BE2C (cell line): ENCODE measurements at regions not wholly inside any gene's neighbourhood (a gene's known extent, or its start where the extent isn't known, plus 50 kb on each side); places are given as distances from the start of the nearest gene placed in this dataset.
"Not testable (repeated sequence)": the region's sequence is repeated elsewhere in the genome, so short reads cannot be mapped to it uniquely, and the experiment has no call there.

ENCODE experiments used
- DNase-seq: peaks from one replicate; pipeline ENCODE4 v3.0.0-alpha.2; 2020
- H3K27me3 ChIP-seq: fragments of 250-450 bp; sonication (Bioruptor Pico); 2 replicates; pipeline ENCODE4 v1.5.1; 2020; ENCODE audit warnings: mild to moderate bottlenecking
- H3K36me3 ChIP-seq: fragments of 250-450 bp; sonication (Bioruptor Pico); 2 replicates; pipeline ENCODE4 v1.5.1; 2020; ENCODE audit warnings: mild to moderate bottlenecking
- H3K4me1 ChIP-seq: fragments of 250-450 bp; sonication (Bioruptor Pico); 2 replicates; pipeline ENCODE4 v1.5.1; 2020
- H3K4me3 ChIP-seq: 2 replicates; pipeline ENCODE4 v1.5.1; 2011; ENCODE audit warnings: low read depth, low read length
- H3K9me3 ChIP-seq: fragments of 250-450 bp; sonication (Bioruptor Pico); 2 replicates; pipeline ENCODE4 v1.5.1; 2020
- CTCF ChIP-seq: IDR thresholded peaks from 2 replicates; pipeline ENCODE4 v1.5.1; 2012; ENCODE audit warnings: mild to moderate bottlenecking, low read depth, low read length

- Histone ChIP-seq H3K4me3 (peak overlapping the region; percentile 13; the same call in 1 of the 2 replicates), H3K9me3 (no peaks in the 10 kb centered on the region), H3K27me3 (peaks cover 14% of the 10 kb centered on the region), H3K4me1 (no peaks in the 10 kb centered on the region), H3K36me3 (no peaks in the 10 kb centered on the region)
- peak; percentile 78 for DNase-seq
- peak; percentile 98 for TF ChIP-seq CTCF
These were observed 133.4 kb downstream of the SLC1A3 start for GRCh38 chr5:36739751-36740221.

GRCh38 chr5:36740259-36740898, 134.0 kb downstream of the SLC1A3 start:
- H3K36me3 ChIP-seq: no peaks in the 10 kb centered on the region
- DNase-seq: no peak
- no peak overlapping the region for H3K4me3 ChIP-seq
- no peak for TF ChIP-seq CTCF
- no peaks in the 10 kb centered on the region for H3K4me1 ChIP-seq
- no peaks in the 10 kb centered on the region for H3K9me3 ChIP-seq
- peaks cover 18% of the 10 kb centered on the region for H3K27me3 ChIP-seq

- no peak overlapping the region for H3K4me3 ChIP-seq
- no peak for TF ChIP-seq CTCF
These were observed 134.7 kb downstream of the SLC1A3 start for GRCh38 chr5:36741128-36741527.

GRCh38 chr5:36743891-36744772, 132.4 kb upstream of the NIPBL start:
- no peak for DNase-seq
- no peaks in the 10 kb centered on the region for H3K4me1 ChIP-seq
- H3K27me3 ChIP-seq: peaks cover 35% of the 10 kb centered on the region
- no peaks in the 10 kb centered on the region for H3K9me3 ChIP-seq
- no peaks in the 10 kb centered on the region for H3K36me3 ChIP-seq
- peak; percentile 64 for TF ChIP-seq CTCF
- peak overlapping the region; percentile 51 for H3K4me3 ChIP-seq

More at GRCh38 chr5:36741128-36741527, 134.7 kb downstream of the SLC1A3 start:
- Histone ChIP-seq H3K4me1 (no peaks in the 10 kb centered on the region), H3K27me3 (peaks cover 22% of the 10 kb centered on the region), H3K36me3 (no peaks in the 10 kb centered on the region), H3K9me3 (no peaks in the 10 kb centered on the region)
- no peak for DNase-seq

DNA sequence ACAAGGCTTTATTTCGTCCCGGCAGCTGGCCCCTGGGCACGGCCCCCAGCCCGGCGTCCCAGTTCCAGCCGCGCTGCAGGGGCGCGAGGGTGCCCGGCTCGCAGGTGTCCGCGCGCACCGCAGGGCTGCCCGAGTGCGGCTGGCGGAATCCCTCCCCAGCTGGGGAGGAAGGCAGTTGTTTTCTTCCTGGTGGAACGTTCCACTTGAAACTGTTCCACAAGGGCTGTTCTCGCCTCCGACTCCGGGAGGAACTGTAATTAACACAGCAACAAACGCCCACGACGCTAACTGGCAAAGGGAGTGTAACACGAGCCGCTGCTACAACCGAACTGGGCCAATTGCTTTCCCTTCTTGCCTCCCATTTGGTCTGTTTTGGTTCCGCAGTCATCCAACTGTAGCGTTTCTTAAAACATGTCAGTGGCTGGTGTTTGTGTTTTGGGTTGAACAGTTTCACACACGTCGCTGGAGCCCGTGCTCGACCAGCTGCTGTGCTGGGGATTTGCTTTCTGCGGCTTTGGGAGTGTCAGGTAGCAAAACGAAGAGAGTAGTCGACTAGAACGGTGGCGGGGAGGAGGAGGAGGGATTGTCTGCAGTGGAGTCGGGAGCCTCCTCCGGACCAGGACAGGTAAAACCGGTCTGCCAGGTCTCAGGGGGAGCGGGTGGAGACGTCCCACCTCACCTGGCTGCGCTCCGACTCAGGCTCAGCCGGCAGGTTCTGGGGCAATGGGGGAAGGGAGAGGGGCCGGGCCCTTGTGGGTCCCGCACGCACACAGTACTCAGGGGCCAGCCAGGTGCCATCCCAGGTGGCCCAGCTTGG, 131.6 kb upstream of the NIPBL start:
- peak overlapping the region; percentile 51 for H3K4me3 ChIP-seq
- DNase-seq: peak; percentile 80

GRCh38 chr5:36747794-36748193, 128.8 kb upstream of the NIPBL start:
- DNase-seq, H3K4me1 ChIP-seq, H3K9me3 ChIP-seq, H3K36me3 ChIP-seq, H3K4me3 ChIP-seq: not testable (repeated sequence)
- H3K27me3 ChIP-seq: peaks cover 38% of the 10 kb centered on the region

More for the DNA sequence above, 131.6 kb upstream of the NIPBL start:
- no peak for TF ChIP-seq CTCF
- Histone ChIP-seq H3K27me3 (peaks cover 38% of the 10 kb centered on the region), H3K36me3 (no peaks in the 10 kb centered on the region), H3K4me1 (no peaks in the 10 kb centered on the region), H3K9me3 (no peaks in the 10 kb centered on the region)
